GM20000 (cell line): ENCODE measurements at regions not wholly inside any gene's neighbourhood (a gene's known extent, or its start where the extent isn't known, plus 50 kb on each side); places are given as distances from the start of the nearest gene placed in this dataset.

Experiments used
- DNase-seq: peaks from one replicate; pipeline ENCODE4 v3.0.0; 2012; ENCODE audit warnings: low spot score
- CTCF ChIP-seq: IDR thresholded peaks from 2 replicates; pipeline ENCODE4 v1.5.1; 2012; ENCODE audit warnings: mild to moderate bottlenecking, control low read depth; ENCODE audit errors: extremely low read depth, missing control alignments

GRCh38 chr4:159980826-159981468, 878.1 kb downstream of the RAPGEF2 start:
- DNase-seq: no peak
- TF ChIP-seq CTCF: no peak

GRCh38 chr4:159981469-159981856, 878.6 kb downstream of the RAPGEF2 start:
- DNase-seq: no peak
- TF ChIP-seq CTCF: no peak

- TF ChIP-seq CTCF: no peak
- no peak for DNase-seq
Measured at GRCh38 chr4:159983082-159983481, 880.2 kb downstream of the RAPGEF2 start.

GRCh38 chr4:160009656-160010493, 907.0 kb downstream of the RAPGEF2 start:
- no peak for TF ChIP-seq CTCF

GRCh38 chr4:160019936-160020335, 917.1 kb downstream of the RAPGEF2 start:
- DNase-seq: no peak
- no peak for TF ChIP-seq CTCF

More at GRCh38 chr4:160009656-160010493, 907.0 kb downstream of the RAPGEF2 start:
- no peak for DNase-seq

GRCh38 chr4:160020804-160021203, 917.9 kb downstream of the RAPGEF2 start:
- DNase-seq: no peak
- no peak for TF ChIP-seq CTCF

GRCh38 chr4:160021870-160022269, 919.0 kb downstream of the RAPGEF2 start:
- DNase-seq: no peak
- TF ChIP-seq CTCF: no peak
